Germinal center (tissue), 1 donor: ENCODE measurements at regions not wholly inside any gene's neighbourhood (a gene's known extent, or its start where the extent isn't known, plus 50 kb on each side); places are given as distances from the start of the nearest gene placed in this dataset.
"Not testable (repeated sequence)": the region's sequence is repeated elsewhere in the genome, so short reads cannot be mapped to it uniquely, and the experiment has no call there.

ENCODE experiments used
- DNase-seq: peaks from one replicate; pipeline ENCODE4 v3.0.0; 2012; ENCODE audit warnings: mixed read lengths, low spot score

DNA sequence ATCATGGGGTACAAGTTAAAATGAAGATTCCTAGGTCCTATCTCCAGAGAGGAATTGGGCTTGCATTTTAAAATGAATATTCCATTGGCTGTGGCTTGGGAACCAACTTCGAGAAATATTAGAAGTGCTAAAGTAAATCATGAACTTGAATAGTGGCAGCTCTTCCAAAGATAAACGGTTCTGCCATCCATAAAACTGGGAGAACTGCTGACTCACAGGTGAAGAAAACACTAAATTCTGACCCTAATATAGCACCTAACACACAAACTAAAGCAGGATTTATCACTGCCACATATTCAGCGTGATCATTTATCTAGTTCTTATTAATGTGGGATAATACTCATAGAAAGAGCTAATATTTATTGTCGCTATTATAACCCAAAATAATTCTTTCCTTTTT is 508.1 kb upstream of the ID4 start:
- DNase-seq: no peak

GRCh38 chr6:19331089-19331488 is 506.1 kb upstream of the ID4 start:
- no peak for DNase-seq

DNA sequence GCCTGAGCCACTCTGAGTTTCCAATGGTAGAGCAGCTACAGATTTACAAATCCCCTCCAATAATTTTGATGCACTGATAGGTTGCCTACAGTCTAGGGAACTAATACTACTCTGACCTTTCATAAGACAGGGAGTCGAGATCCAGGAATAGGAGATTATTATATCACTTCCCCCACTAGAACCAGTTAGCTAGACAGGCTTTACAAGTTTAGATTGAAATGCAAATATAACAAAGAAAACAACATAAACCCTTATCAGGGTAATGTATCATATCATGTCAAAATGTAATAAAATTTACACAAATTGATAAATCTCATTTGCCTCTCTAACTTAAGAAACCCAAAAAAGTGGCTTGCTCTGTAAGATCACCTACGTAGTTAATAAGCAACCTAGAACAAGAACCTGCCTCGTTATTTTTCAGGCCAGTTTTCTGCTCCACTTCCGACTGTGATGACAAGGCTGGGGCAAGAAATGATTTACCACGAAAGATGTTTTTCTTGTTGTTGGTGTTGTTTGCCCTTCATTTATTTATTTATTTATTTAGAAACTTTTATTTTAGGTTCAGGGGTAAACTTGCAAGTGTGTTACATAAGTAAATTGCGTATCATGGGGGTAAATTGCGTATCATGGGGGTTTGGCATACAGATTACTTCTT is 504.2 kb upstream of the ID4 start:
- DNase-seq: no peak

DNA sequence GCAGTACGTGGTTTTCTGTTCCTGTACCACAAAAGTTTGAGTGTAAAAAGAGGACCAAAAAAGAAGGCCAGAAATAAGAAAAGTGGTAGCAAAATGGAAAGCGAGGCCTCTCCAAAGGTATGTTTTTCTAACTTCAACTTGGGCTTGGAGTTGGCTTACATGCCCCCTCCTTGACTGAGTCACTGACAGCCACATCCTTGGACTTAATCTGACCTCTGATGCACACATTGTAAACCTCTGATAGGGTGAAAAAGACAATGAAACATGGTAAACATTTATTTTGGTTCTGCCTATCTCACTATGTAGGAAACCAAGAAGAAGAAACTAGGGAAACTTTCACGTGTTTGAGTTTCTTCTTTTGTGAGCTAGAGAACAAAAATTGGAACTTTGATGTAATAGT is 503.2 kb upstream of the ID4 start:
- no peak for DNase-seq

DNA sequence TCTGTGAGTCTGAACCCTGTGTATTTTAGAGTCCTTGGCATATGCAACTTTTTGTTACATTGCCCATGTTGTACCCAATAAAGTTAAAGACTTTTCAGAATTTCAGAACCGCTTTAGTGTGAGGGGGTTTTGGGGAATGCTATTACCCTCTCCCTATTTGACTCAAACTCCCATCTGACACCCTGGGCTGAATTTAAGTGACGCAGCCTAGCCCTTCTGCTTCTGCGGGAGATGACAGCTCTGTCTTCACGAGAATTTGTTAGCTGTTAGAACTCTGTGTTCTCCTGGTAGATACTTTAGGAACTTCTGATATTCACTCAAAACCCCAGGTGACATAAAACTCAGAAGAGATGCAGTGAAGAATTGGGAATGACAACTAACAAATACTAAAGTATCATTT is 500.6 kb upstream of the ID4 start:
- no peak for DNase-seq

DNA sequence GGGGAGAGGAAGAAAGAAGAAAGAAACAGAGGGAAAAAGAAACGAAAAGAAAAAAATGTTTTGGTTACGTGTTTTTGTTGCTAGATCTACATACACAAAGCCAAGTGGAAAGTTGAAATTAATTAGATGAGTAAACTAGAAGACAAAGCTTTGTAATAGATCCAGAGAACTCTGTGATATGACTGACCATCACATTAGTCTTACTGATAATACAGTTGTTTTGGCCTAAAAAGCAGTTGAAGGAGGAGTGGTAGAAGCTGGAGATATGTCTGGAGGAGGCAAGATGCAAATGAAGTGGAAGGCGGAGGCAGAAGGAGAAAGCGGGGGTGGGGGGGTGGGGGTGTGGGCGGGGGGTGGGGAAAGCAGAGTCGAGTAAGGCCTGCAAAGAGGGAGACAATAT is 500.1 kb upstream of the ID4 start:
- DNase-seq: no peak

DNA sequence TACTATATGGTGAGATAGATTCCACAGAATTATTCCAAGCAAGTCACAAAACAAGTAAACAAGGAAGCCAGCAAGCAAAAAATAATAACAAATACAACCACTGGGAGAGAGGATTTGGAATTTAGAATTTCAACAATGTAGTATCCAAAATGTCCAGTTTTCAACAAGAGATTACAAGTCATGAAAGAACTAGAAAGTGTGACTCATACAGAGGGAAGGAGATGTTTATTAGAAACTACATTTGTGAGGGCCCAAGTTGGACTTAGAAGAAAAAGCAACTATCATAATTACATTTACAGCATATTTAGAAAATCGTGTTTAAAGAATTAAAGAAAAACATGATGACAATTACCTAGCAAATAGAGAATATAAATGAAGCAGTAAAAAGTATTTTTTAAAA is 494.6 kb upstream of the ID4 start:
- no peak for DNase-seq

- DNase-seq: no peak
Observed at GRCh38 chr6:19349429-19349828, 487.7 kb upstream of the ID4 start.

DNA sequence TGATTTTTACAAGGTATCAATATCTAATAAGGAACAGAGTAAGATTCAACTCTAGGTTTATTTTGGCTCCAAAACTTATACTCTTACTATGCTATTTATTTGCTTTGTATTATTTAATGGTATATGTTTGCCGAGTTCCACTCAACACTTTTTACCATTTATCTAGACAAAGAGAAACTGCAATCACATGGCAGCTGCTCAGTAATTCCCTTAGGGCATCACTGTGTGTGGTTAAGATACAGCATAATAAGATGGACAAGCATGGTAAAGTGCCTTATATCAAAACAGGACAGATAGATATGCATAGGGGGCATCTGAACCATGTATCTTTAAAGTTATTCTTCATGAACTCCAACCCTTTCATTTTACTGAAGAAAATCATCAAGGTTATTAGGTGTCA is 483.0 kb upstream of the ID4 start:
- DNase-seq: no peak

- no peak for DNase-seq
Observed at GRCh38 chr6:19356692-19357091, 480.5 kb upstream of the ID4 start.

DNA sequence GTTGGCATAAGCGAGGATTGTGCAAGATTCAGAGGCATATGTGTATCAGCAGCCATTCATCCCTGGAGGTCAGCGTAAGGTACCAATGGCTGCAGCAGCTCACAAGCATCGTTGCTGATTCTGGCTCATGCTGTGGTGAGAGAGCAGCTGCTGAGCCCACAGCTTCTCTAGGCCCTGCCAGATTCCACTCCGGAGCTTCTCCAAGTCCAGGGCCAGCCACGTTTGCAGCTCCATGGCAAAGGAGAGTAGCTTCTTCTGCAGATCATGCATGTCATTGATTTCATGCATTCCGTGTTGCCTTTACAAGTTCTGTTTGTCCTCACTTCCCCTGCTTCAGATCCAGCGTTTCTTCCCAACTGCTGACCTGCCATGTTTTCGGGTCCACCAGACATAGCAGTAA is 474.8 kb upstream of the ID4 start:
- DNase-seq: no peak

- DNase-seq: no peak
Observed at GRCh38 chr6:19368511-19368910, 468.7 kb upstream of the ID4 start.

- DNase-seq: no peak
Observed at GRCh38 chr6:19369785-19370184, 467.4 kb upstream of the ID4 start.

DNA sequence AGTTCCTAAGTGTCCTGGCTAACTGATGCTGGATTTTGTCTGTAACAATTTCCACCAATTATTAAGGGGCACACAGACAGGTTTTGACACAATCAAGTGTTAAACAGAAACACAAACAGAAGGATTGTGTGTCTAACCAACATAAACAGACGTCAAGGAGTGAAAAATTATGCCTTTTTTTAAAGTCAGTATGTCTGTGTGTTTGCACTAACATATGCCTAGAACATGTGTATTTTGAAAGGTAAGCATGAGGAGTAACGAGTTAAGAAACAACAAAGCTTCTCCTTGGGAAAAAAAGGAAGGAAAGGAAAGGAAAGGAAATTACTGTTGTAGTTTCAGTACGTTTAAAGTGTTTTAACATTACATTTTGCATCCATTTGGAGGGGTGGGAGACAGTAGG is 466.3 kb upstream of the ID4 start:
- DNase-seq: no peak

- no peak for DNase-seq
Observed at GRCh38 chr6:19375613-19376012, 461.6 kb upstream of the ID4 start.

DNA sequence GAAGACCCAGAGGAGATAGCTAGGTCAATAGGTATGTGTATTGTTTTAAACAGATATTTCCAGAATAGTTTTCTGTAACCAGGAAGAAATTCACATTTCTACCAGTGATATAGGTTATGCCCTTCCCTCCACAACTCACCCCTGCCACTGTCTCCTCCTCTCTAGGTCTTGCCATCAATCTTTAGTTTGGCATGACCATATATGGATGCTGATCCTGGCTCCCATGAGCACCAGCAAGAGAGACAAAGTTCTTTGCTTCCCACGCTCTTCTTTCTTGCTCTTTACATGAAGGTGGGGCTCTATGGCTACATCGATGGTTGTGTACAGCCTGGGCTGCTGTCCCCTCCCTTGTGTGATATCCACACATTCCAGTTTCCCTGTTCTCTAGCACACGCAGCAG is 459.4 kb upstream of the ID4 start:
- DNase-seq: no peak

DNA sequence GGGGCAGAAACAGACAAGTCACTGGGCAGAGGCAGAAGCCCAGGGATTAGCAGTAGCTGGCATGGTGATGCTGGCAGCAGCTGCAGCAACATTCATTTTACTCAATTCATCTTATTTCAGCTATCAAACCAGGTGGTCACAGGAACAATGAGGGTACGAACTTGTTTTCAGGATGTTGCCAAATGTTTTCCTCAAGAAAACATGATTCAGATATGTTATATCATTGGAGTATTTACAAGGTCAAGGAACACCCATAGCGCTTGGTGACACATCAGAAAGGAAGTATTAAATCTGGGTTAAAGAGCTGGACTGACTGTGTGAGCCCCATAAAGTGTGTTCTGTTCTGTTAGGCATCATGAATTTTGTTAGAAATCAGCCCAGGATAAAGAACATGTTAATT is 456.9 kb upstream of the ID4 start:
- no peak for DNase-seq

DNA sequence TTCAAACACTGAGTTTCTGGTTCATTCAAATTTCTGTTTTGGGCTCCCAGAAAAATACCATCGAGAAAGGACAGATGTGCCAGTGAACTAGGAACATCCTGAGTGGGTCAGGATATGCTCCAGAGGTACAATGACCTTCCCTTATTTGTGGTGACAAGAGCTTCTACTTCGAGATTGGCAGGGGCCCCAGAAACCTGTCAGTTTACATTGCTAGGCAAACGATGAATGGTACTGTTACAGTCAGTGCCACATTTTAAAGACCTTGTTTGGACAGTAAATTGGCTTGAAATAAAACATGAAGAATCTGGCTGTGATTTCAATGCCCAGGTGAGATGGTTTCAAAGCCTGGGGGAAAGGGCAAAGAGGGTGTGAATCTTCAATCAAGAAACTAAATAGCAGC is 454.5 kb upstream of the ID4 start:
- DNase-seq: no peak

DNA sequence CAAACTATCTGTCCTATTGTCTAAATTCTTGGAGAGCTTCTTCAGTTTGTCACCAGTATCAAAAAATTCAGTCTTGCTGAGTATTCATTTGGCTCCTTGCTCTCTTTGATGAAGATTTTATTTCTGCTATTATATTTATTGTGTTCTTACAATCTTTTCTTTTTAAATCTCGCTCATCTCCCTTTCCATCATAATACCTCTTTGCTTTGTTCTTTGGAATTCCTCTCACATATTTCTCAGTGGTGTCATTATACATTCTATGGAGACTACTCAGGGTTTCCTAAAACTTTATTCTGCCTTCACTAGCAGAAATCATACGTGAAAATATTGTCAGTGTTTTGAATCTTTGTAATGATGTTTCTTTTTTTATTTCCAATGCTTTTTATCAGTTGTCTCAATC is 445.2 kb upstream of the ID4 start:
- no peak for DNase-seq

GRCh38 chr6:19394051-19394450 is 443.1 kb upstream of the ID4 start:
- DNase-seq: no peak

GRCh38 chr6:19394687-19395086 is 442.5 kb upstream of the ID4 start:
- DNase-seq: no peak

DNA sequence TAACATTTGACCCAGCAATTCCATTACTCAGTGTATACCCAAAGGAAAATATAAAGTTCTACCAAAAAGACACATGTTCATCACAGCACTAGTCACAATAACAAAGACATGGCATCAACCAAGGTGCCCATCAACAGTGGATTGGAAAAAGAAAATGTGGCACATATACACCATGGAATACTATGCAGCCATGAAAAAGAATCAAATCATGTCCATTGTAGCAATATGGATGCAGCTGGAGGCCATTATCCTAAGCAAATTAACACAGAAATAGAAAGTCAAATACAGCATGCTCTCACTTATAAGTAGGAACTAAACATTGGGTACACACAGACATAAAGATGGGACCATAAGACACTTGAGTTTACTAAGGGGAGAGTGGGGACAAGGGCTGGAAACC is 441.9 kb upstream of the ID4 start:
- no peak for DNase-seq

GRCh38 chr6:19399406-19399805 is 437.8 kb upstream of the ID4 start:
- DNase-seq: no peak

DNA sequence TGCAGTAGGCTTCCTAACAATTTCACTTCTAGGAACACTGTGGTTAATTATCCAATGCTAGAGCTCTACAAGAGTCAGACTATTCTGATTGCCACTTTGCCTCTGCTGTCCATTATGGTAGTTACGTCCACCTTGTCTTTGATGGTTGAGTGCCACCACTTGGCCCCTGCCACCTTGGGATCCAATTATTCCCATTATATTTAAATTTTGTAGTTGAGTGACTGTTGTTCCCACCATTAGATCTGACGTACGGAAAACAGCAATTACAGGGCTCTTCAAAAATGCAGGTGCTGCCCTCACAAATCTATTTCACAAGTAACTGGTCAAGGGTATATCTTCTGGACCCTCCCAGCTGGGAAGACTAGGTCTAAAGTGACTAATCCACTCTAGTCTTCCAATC is 432.3 kb upstream of the ID4 start:
- not testable (repeated sequence) for DNase-seq

GRCh38 chr6:19408331-19408730 is 428.8 kb upstream of the ID4 start:
- DNase-seq: no peak
